GM23338 (cell line): ENCODE measurements at regions not wholly inside any gene's neighbourhood (a gene's known extent, or its start where the extent isn't known, plus 50 kb on each side); places are given as distances from the start of the nearest gene placed in this dataset.

Source experiments
- ATAC-seq: fragments of 200-7000 bp; cut with Tn5 transposase; 3 replicates; pipeline ENCODE4 v1.9.1; 2020
- DNase-seq: peaks from one replicate; pipeline ENCODE4 v3.0.0-alpha.2; 2015; ENCODE audit warnings: low spot score
- H2AFZ ChIP-seq: fragments of 200-600 bp; sonication (generic); 2 replicates; pipeline ENCODE4 v1.8.0; 2016; ENCODE audit warnings: antibody characterized with exemption, mild to moderate bottlenecking, moderate library complexity
- H3F3A ChIP-seq: fragments of 200-600 bp; sonication (generic); replicated peaks from 2 replicates; pipeline ENCODE4 v1.8.0; 2017; ENCODE audit warnings: antibody characterized with exemption, mixed run types, low read depth
- H3K27ac ChIP-seq: fragments of 200-600 bp; sonication (generic); 2 replicates; pipeline ENCODE4 v1.6.1; 2016; ENCODE audit warnings: low read depth
- H3K27me3 ChIP-seq: fragments of 200-600 bp; sonication (generic); 2 replicates; pipeline ENCODE4 v1.8.0; 2016; ENCODE audit warnings: mild to moderate bottlenecking, mixed run types, moderate library complexity; ENCODE audit not compliant: insufficient read depth
- H3K36me3 ChIP-seq: fragments of 200-600 bp; sonication (generic); 2 replicates; pipeline ENCODE4 v1.8.0; 2016; ENCODE audit warnings: mild to moderate bottlenecking; ENCODE audit not compliant: insufficient read depth
- H3K4me1 ChIP-seq: fragments of 200-600 bp; sonication (generic); 2 replicates; pipeline ENCODE4 v1.8.0; 2016; ENCODE audit warnings: mild to moderate bottlenecking, moderate library complexity; ENCODE audit not compliant: insufficient read depth
- H3K4me2 ChIP-seq: fragments of 200-600 bp; sonication (generic); 2 replicates; pipeline ENCODE4 v1.7.1; 2017; ENCODE audit warnings: mixed run types
- H3K4me3 ChIP-seq: fragments of 200-600 bp; sonication (generic); 2 replicates; pipeline ENCODE4 v1.6.1; 2016; ENCODE audit warnings: mixed run types
- H3K79me2 ChIP-seq: fragments of 200-600 bp; sonication (generic); replicated peaks from 2 replicates; pipeline ENCODE4 v1.8.0; 2017; ENCODE audit warnings: mild to moderate bottlenecking; ENCODE audit not compliant: insufficient read depth
- H3K9me2 ChIP-seq: fragments of 200-600 bp; sonication (generic); 2 replicates; pipeline ENCODE4 v1.8.0; 2017; ENCODE audit not compliant: insufficient read depth
- H4K20me1 ChIP-seq: fragments of 200-600 bp; sonication (generic); replicated peaks from 2 replicates; pipeline ENCODE4 v1.8.0; 2017; ENCODE audit warnings: mild to moderate bottlenecking; ENCODE audit not compliant: insufficient read depth
- H3K27ac Mint-ChIP-seq: 2 replicates; pipeline ENCODE4 v1.8.0; 2020; ENCODE audit warnings: inconsistent platforms, mild to moderate bottlenecking, moderate library complexity, mixed read lengths
- H3K27me3 Mint-ChIP-seq: 3 replicates; pipeline ENCODE4 v1.8.0; 2022; ENCODE audit warnings: low read depth, mild to moderate bottlenecking, moderate library complexity, mixed read lengths, inconsistent platforms; ENCODE audit not compliant: insufficient read depth, poor library complexity
- H3K36me3 Mint-ChIP-seq: 3 replicates; pipeline ENCODE4 v1.8.0; 2021; ENCODE audit warnings: low read depth, mild to moderate bottlenecking, inconsistent platforms, moderate library complexity, mixed read lengths
- H3K4me1 Mint-ChIP-seq: 3 replicates; pipeline ENCODE4 v1.8.0; 2020; ENCODE audit warnings: mild to moderate bottlenecking, inconsistent platforms, mixed read lengths
- H3K4me3 Mint-ChIP-seq: 3 replicates; pipeline ENCODE4 v1.8.0; 2021; ENCODE audit warnings: moderate library complexity, mild to moderate bottlenecking, inconsistent platforms, mixed read lengths
- H3K9me3 Mint-ChIP-seq: 3 replicates; pipeline ENCODE4 v1.8.0; 2020; ENCODE audit warnings: moderate library complexity, mild to moderate bottlenecking, inconsistent platforms, mixed read lengths
- CREB1 ChIP-seq: fragments of 250-450 bp; sonication (Bioruptor Pico); IDR thresholded peaks from 2 replicates; pipeline ENCODE4 v1.5.0; 2020; ENCODE audit warnings: low read depth, mild to moderate bottlenecking, moderate library complexity
- EZH2phosphoT487 ChIP-seq: fragments of 200-600 bp; sonication (generic); IDR thresholded peaks from one replicate; pipeline ENCODE4 v1.8.1; 2018; ENCODE audit warnings: antibody characterized with exemption; ENCODE audit not compliant: unreplicated experiment
- JUNB ChIP-seq: IDR thresholded peaks from one replicate; pipeline ENCODE4 v1.6.1; 2016; ENCODE audit warnings: antibody characterized with exemption; ENCODE audit not compliant: unreplicated experiment
- POLR2AphosphoS5 ChIP-seq: IDR thresholded peaks from 2 replicates; pipeline ENCODE4 v1.6.1; 2016; ENCODE audit warnings: antibody characterized with exemption, low read depth
- STAT1 ChIP-seq: IDR thresholded peaks from one replicate; pipeline ENCODE4 v1.6.1; 2016; ENCODE audit warnings: antibody characterized with exemption; ENCODE audit not compliant: unreplicated experiment
- ZNF114 ChIP-seq: fragments of 250-450 bp; sonication (Bioruptor Pico); IDR thresholded peaks from 2 replicates; pipeline ENCODE4 v1.5.0; 2020; ENCODE audit warnings: mild to moderate bottlenecking, moderate library complexity
- ZNF331 ChIP-seq: fragments of 250-450 bp; sonication (Bioruptor Pico); IDR thresholded peaks from 2 replicates; pipeline ENCODE4 v1.5.0; 2020; ENCODE audit warnings: low read depth, mild to moderate bottlenecking, moderate library complexity
- ZNF462 ChIP-seq: fragments of 250-450 bp; sonication (Bioruptor Pico); IDR thresholded peaks from 2 replicates; pipeline ENCODE4 v1.5.0; 2020; ENCODE audit warnings: mild to moderate bottlenecking, moderate library complexity
- TF ChIP-seq, protein P1 (sequence below): IDR thresholded peaks from one replicate; pipeline ENCODE4 v1.6.1; 2018; ENCODE audit warnings: antibody characterized with exemption; ENCODE audit not compliant: unreplicated experiment
- TF ChIP-seq, protein P2 (sequence below): IDR thresholded peaks from 2 replicates; pipeline ENCODE4 v1.6.1; 2016; ENCODE audit warnings: antibody characterized with exemption

- TF ChIP-seq ZNF462 (CRISPR knock-in tag): no peak
- TF ChIP-seq ZNF331 (CRISPR knock-in tag): no peak
- no peak for TF ChIP-seq JUNB
- TF ChIP-seq, protein P1, sequence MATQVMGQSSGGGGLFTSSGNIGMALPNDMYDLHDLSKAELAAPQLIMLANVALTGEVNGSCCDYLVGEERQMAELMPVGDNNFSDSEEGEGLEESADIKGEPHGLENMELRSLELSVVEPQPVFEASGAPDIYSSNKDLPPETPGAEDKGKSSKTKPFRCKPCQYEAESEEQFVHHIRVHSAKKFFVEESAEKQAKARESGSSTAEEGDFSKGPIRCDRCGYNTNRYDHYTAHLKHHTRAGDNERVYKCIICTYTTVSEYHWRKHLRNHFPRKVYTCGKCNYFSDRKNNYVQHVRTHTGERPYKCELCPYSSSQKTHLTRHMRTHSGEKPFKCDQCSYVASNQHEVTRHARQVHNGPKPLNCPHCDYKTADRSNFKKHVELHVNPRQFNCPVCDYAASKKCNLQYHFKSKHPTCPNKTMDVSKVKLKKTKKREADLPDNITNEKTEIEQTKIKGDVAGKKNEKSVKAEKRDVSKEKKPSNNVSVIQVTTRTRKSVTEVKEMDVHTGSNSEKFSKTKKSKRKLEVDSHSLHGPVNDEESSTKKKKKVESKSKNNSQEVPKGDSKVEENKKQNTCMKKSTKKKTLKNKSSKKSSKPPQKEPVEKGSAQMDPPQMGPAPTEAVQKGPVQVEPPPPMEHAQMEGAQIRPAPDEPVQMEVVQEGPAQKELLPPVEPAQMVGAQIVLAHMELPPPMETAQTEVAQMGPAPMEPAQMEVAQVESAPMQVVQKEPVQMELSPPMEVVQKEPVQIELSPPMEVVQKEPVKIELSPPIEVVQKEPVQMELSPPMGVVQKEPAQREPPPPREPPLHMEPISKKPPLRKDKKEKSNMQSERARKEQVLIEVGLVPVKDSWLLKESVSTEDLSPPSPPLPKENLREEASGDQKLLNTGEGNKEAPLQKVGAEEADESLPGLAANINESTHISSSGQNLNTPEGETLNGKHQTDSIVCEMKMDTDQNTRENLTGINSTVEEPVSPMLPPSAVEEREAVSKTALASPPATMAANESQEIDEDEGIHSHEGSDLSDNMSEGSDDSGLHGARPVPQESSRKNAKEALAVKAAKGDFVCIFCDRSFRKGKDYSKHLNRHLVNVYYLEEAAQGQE: no peak
- no peak for TF ChIP-seq POLR2AphosphoS5
Observed at GRCh38 chr4:128480945-128481344, 193.3 kb upstream of the PGRMC2 start (continued).

GRCh38 chr4:128477540-128477939 lies 189.9 kb upstream of the PGRMC2 start:
- H3K4me1 ChIP-seq: no peaks in the 10 kb centered on the region
- H3K9me3 Mint-ChIP-seq: no peaks in the 10 kb centered on the region
- H3K27me3 ChIP-seq: no peaks in the 10 kb centered on the region
- H3K4me3 ChIP-seq: no peak overlapping the region
- H3K27me3 Mint-ChIP-seq: peaks cover 2% of the 10 kb centered on the region
- no peak overlapping the region for H3K4me3 Mint-ChIP-seq
- H3K36me3 Mint-ChIP-seq: peaks cover 2% of the 10 kb centered on the region; the same call in 1 of the 3 replicates
- H3K27ac Mint-ChIP-seq: no peak overlapping the region
- no peaks in the 10 kb centered on the region for H3K4me1 Mint-ChIP-seq
- DNase-seq (no peak), ATAC-seq (no peak)
- no peaks in the 10 kb centered on the region for H3K79me2 ChIP-seq
- H3K4me2 ChIP-seq: no peak overlapping the region
- TF ChIP-seq POLR2AphosphoS5 (no peak), EZH2phosphoT487 (no peak), STAT1 (no peak), ZNF114 (CRISPR knock-in tag) (no peak), JUNB (no peak), CREB1 (CRISPR knock-in tag) (no peak)
- TF ChIP-seq, protein P2, sequence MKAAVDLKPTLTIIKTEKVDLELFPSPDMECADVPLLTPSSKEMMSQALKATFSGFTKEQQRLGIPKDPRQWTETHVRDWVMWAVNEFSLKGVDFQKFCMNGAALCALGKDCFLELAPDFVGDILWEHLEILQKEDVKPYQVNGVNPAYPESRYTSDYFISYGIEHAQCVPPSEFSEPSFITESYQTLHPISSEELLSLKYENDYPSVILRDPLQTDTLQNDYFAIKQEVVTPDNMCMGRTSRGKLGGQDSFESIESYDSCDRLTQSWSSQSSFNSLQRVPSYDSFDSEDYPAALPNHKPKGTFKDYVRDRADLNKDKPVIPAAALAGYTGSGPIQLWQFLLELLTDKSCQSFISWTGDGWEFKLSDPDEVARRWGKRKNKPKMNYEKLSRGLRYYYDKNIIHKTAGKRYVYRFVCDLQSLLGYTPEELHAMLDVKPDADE: no peak
- H4K20me1 ChIP-seq: no peaks in the 10 kb centered on the region
- H3K36me3 ChIP-seq: no peaks in the 10 kb centered on the region
- H2AFZ ChIP-seq: no peak overlapping the region
- H3K9me2 ChIP-seq: peaks cover 19% of the 10 kb centered on the region; the same call in 1 of the 2 replicates
- H3K27ac ChIP-seq: no peak overlapping the region
- no peaks in the 10 kb centered on the region for H3F3A ChIP-seq
